GM23338 (cell line): ENCODE measurements at regions not wholly inside any gene's neighbourhood (a gene's known extent, or its start where the extent isn't known, plus 50 kb on each side); places are given as distances from the start of the nearest gene placed in this dataset.

ENCODE experiments used
- ATAC-seq: fragments of 200-7000 bp; cut with Tn5 transposase; 3 replicates; pipeline ENCODE4 v1.9.1; 2020
- DNase-seq: peaks from one replicate; pipeline ENCODE4 v3.0.0-alpha.2; 2015; ENCODE audit warnings: low spot score
- H2AFZ ChIP-seq: fragments of 200-600 bp; sonication (generic); 2 replicates; pipeline ENCODE4 v1.8.0; 2016; ENCODE audit warnings: antibody characterized with exemption, mild to moderate bottlenecking, moderate library complexity
- H3F3A ChIP-seq: fragments of 200-600 bp; sonication (generic); replicated peaks from 2 replicates; pipeline ENCODE4 v1.8.0; 2017; ENCODE audit warnings: antibody characterized with exemption, mixed run types, low read depth
- H3K27ac ChIP-seq: fragments of 200-600 bp; sonication (generic); 2 replicates; pipeline ENCODE4 v1.6.1; 2016; ENCODE audit warnings: low read depth
- H3K27me3 ChIP-seq: fragments of 200-600 bp; sonication (generic); 2 replicates; pipeline ENCODE4 v1.8.0; 2016; ENCODE audit warnings: mild to moderate bottlenecking, mixed run types, moderate library complexity; ENCODE audit not compliant: insufficient read depth
- H3K36me3 ChIP-seq: fragments of 200-600 bp; sonication (generic); 2 replicates; pipeline ENCODE4 v1.8.0; 2016; ENCODE audit warnings: mild to moderate bottlenecking; ENCODE audit not compliant: insufficient read depth
- H3K4me1 ChIP-seq: fragments of 200-600 bp; sonication (generic); 2 replicates; pipeline ENCODE4 v1.8.0; 2016; ENCODE audit warnings: mild to moderate bottlenecking, moderate library complexity; ENCODE audit not compliant: insufficient read depth
- H3K4me2 ChIP-seq: fragments of 200-600 bp; sonication (generic); 2 replicates; pipeline ENCODE4 v1.7.1; 2017; ENCODE audit warnings: mixed run types
- H3K4me3 ChIP-seq: fragments of 200-600 bp; sonication (generic); 2 replicates; pipeline ENCODE4 v1.6.1; 2016; ENCODE audit warnings: mixed run types
- H3K79me2 ChIP-seq: fragments of 200-600 bp; sonication (generic); replicated peaks from 2 replicates; pipeline ENCODE4 v1.8.0; 2017; ENCODE audit warnings: mild to moderate bottlenecking; ENCODE audit not compliant: insufficient read depth
- H3K9me2 ChIP-seq: fragments of 200-600 bp; sonication (generic); 2 replicates; pipeline ENCODE4 v1.8.0; 2017; ENCODE audit not compliant: insufficient read depth
- H4K20me1 ChIP-seq: fragments of 200-600 bp; sonication (generic); replicated peaks from 2 replicates; pipeline ENCODE4 v1.8.0; 2017; ENCODE audit warnings: mild to moderate bottlenecking; ENCODE audit not compliant: insufficient read depth
- H3K27ac Mint-ChIP-seq: 2 replicates; pipeline ENCODE4 v1.8.0; 2020; ENCODE audit warnings: inconsistent platforms, mild to moderate bottlenecking, moderate library complexity, mixed read lengths
- H3K27me3 Mint-ChIP-seq: 3 replicates; pipeline ENCODE4 v1.8.0; 2022; ENCODE audit warnings: low read depth, mild to moderate bottlenecking, moderate library complexity, mixed read lengths, inconsistent platforms; ENCODE audit not compliant: insufficient read depth, poor library complexity
- H3K36me3 Mint-ChIP-seq: 3 replicates; pipeline ENCODE4 v1.8.0; 2021; ENCODE audit warnings: low read depth, mild to moderate bottlenecking, inconsistent platforms, moderate library complexity, mixed read lengths
- H3K4me1 Mint-ChIP-seq: 3 replicates; pipeline ENCODE4 v1.8.0; 2020; ENCODE audit warnings: mild to moderate bottlenecking, inconsistent platforms, mixed read lengths
- H3K4me3 Mint-ChIP-seq: 3 replicates; pipeline ENCODE4 v1.8.0; 2021; ENCODE audit warnings: moderate library complexity, mild to moderate bottlenecking, inconsistent platforms, mixed read lengths
- H3K9me3 Mint-ChIP-seq: 3 replicates; pipeline ENCODE4 v1.8.0; 2020; ENCODE audit warnings: moderate library complexity, mild to moderate bottlenecking, inconsistent platforms, mixed read lengths
- CREB1 ChIP-seq: fragments of 250-450 bp; sonication (Bioruptor Pico); IDR thresholded peaks from 2 replicates; pipeline ENCODE4 v1.5.0; 2020; ENCODE audit warnings: low read depth, mild to moderate bottlenecking, moderate library complexity
- CTCF ChIP-seq, 2 experiments: fragments of 200-600 bp in 1 of 2; sonication (generic) in 1 of 2; conservative IDR thresholded peaks; 2 replicates each; pipeline versions ENCODE4 v1.5.1 to v1.6.1; 2016 to 2017; ENCODE audit warnings: antibody characterized with exemption in 2 of 2, low read depth in 2 of 2, mild to moderate bottlenecking in 2 of 2, moderate library complexity in 1 of 2
- ETS1 ChIP-seq: IDR thresholded peaks from 2 replicates; pipeline ENCODE4 v1.6.1; 2016; ENCODE audit warnings: antibody characterized with exemption
- EZH2 ChIP-seq: fragments of 200-600 bp; sonication (generic); IDR thresholded peaks from one replicate; pipeline ENCODE4 v1.8.0; 2017; ENCODE audit warnings: antibody characterized with exemption, mild to moderate bottlenecking, low read depth; ENCODE audit not compliant: unreplicated experiment
- EZH2phosphoT487 ChIP-seq: fragments of 200-600 bp; sonication (generic); IDR thresholded peaks from one replicate; pipeline ENCODE4 v1.8.1; 2018; ENCODE audit warnings: antibody characterized with exemption; ENCODE audit not compliant: unreplicated experiment
- JUNB ChIP-seq: IDR thresholded peaks from one replicate; pipeline ENCODE4 v1.6.1; 2016; ENCODE audit warnings: antibody characterized with exemption; ENCODE audit not compliant: unreplicated experiment
- NANOG ChIP-seq: IDR thresholded peaks from 2 replicates; pipeline ENCODE4 v1.6.1; 2016; ENCODE audit warnings: antibody characterized with exemption, borderline replicate concordance
- POLR2AphosphoS5 ChIP-seq: IDR thresholded peaks from 2 replicates; pipeline ENCODE4 v1.6.1; 2016; ENCODE audit warnings: antibody characterized with exemption, low read depth
- REST ChIP-seq: IDR thresholded peaks from one replicate; pipeline ENCODE4 v1.6.1; 2018; ENCODE audit warnings: antibody characterized with exemption; ENCODE audit not compliant: unreplicated experiment
- STAT1 ChIP-seq: IDR thresholded peaks from one replicate; pipeline ENCODE4 v1.6.1; 2016; ENCODE audit warnings: antibody characterized with exemption; ENCODE audit not compliant: unreplicated experiment
- ZNF114 ChIP-seq: fragments of 250-450 bp; sonication (Bioruptor Pico); IDR thresholded peaks from 2 replicates; pipeline ENCODE4 v1.5.0; 2020; ENCODE audit warnings: mild to moderate bottlenecking, moderate library complexity
- ZNF331 ChIP-seq: fragments of 250-450 bp; sonication (Bioruptor Pico); IDR thresholded peaks from 2 replicates; pipeline ENCODE4 v1.5.0; 2020; ENCODE audit warnings: low read depth, mild to moderate bottlenecking, moderate library complexity

- Mint-ChIP-seq H3K27ac (no peak overlapping the region), H3K4me3 (no peak overlapping the region), H3K4me1 (no peaks in the 10 kb centered on the region), H3K9me3 (no peaks in the 10 kb centered on the region), H3K27me3 (no peaks in the 10 kb centered on the region), H3K36me3 (no peaks in the 10 kb centered on the region)
- Histone ChIP-seq H3K4me3 (no peak overlapping the region), H3K9me2 (peaks cover 3% of the 10 kb centered on the region; the same call in 1 of the 2 replicates), H3F3A (no peaks in the 10 kb centered on the region), H3K36me3 (no peaks in the 10 kb centered on the region), H3K79me2 (no peaks in the 10 kb centered on the region), H3K27ac (no peak overlapping the region), H3K27me3 (no peaks in the 10 kb centered on the region), H3K4me1 (no peaks in the 10 kb centered on the region), H3K4me2 (no peak overlapping the region), H4K20me1 (no peaks in the 10 kb centered on the region), H2AFZ (no peak overlapping the region)
- no peak for DNase-seq
- ATAC-seq = no peak
- TF ChIP-seq EZH2phosphoT487 (no peak), EZH2 (no peak), NANOG (no peak), JUNB (no peak), CTCF (conservative IDR thresholded peaks at IDR 0.05; ENCODE audit: low read depth in 2 of 2) (no peak), REST (no peak), ZNF331 (CRISPR knock-in tag) (no peak), STAT1 (no peak)
Measured at GRCh38 chr5:20145240-20145639, 157.2 kb upstream of the CDH18 start.

DNA sequence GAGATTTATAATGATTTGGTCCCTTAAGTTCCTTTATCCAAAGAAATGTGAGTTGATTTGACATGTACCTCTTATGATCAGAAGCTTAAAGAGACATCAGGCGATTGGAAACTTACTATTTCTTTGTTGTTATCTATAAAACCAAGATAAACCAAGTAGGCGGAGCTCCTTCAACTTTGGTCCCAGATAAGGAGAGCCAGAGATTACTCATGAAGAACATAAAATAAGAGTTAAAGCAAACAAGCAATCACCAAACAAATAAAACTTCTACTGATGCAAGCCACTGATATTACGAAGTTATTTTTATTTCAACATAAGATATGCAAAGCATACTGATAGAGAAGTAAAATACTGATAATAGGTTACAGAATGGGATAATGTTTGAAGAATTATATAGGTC, 141.5 kb upstream of the CDH18 start:
- Histone ChIP-seq H3F3A (no peaks in the 10 kb centered on the region), H3K79me2 (no peaks in the 10 kb centered on the region), H3K36me3 (no peaks in the 10 kb centered on the region), H3K4me2 (no peak overlapping the region), H3K9me2 (no peaks in the 10 kb centered on the region), H3K4me1 (no peaks in the 10 kb centered on the region), H3K27ac (no peak overlapping the region), H4K20me1 (no peaks in the 10 kb centered on the region), H2AFZ (no peak overlapping the region), H3K27me3 (no peaks in the 10 kb centered on the region), H3K4me3 (no peak overlapping the region)
- H3K36me3 Mint-ChIP-seq = no peaks in the 10 kb centered on the region
- no peaks in the 10 kb centered on the region for H3K4me1 Mint-ChIP-seq
- no peak overlapping the region for H3K4me3 Mint-ChIP-seq
- H3K27me3 Mint-ChIP-seq = no peaks in the 10 kb centered on the region
- ATAC-seq (no peak), DNase-seq (no peak)
- H3K27ac Mint-ChIP-seq = no peak overlapping the region
- H3K9me3 Mint-ChIP-seq = no peaks in the 10 kb centered on the region
- TF ChIP-seq REST = no peak
- TF ChIP-seq ETS1 = no peak
- no peak for TF ChIP-seq NANOG
- no peak for TF ChIP-seq CREB1 (CRISPR knock-in tag)
- TF ChIP-seq STAT1 = no peak
- no peak for TF ChIP-seq POLR2AphosphoS5
- TF ChIP-seq EZH2 = no peak
- no peak for TF ChIP-seq ZNF114
